ENCODE measurements at regions not wholly inside any gene's neighbourhood (a gene's known extent, or its start where the extent isn't known, plus 50 kb on each side); places are given as distances from the start of the nearest gene placed in this dataset.

- TF ChIP-seq CTCF (IDR thresholded peaks at IDR 0.05) (no peak), POLR2A (IDR thresholded peaks at IDR 0.05) (no peak)
- no peak for DNase-seq (ENCODE audit: low spot score in 2 of 2)
- WGBS, 2 donors, result 79 to 80% methylated on average over 4 of the region's 4 CpGs
- intact Hi-C loops (cut with DNase I; ENCODE audit: low total_unique reads), result no loop called here
- no peak overlapping the region for H3K4me3 ChIP-seq (ENCODE audit: low read depth, poor library complexity, severe bottlenecking)
Measured at GRCh38 chr1:217004776-217005436, 281.7 kb upstream of the ESRRG start.

- TF ChIP-seq POLR2A (IDR thresholded peaks at IDR 0.05) (no peak), CTCF (IDR thresholded peaks at IDR 0.05) (no peak)
- no peak for DNase-seq (ENCODE audit: low spot score in 2 of 2)
- no peak overlapping the region for H3K4me3 ChIP-seq (ENCODE audit: low read depth, poor library complexity, severe bottlenecking)
- intact Hi-C loops (cut with DNase I; ENCODE audit: low total_unique reads), result no loop called here
- 79 to 85% methylated on average over 1 of the region's 1 CpG for WGBS, 2 donors
Measured at GRCh38 chr1:217003355-217003754, 280.1 kb upstream of the ESRRG start.

DNA sequence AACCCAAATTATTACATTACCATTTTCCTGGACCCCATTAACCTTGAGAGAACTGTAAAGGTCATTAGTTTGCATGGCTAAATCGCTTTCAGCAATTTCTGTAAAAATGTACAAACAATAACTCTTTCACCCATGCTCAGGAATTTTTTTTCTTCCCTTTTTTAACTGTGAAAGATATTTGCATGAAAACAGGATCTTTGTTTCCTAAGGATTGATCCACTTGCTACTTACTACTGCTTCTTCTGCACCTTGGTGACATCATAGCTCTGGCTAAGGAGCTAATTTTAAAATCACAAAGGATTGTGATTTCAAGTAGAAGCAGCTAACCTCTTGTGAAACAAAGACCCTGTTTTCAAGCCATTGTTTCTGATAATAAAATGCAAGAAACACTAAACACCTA is 274.6 kb upstream of the ESRRG start:
- no peak for DNase-seq (ENCODE audit: low spot score in 2 of 2)
- H3K4me3 ChIP-seq (ENCODE audit: low read depth, poor library complexity, severe bottlenecking), result no peak overlapping the region
- intact Hi-C loops (cut with DNase I; ENCODE audit: low total_unique reads), result no loop called here
- TF ChIP-seq CTCF (IDR thresholded peaks at IDR 0.05) (no peak), POLR2A (IDR thresholded peaks at IDR 0.05) (no peak)
- 76 to 81% methylated on average over 1 of the region's 1 CpG for WGBS, 2 donors

DNA sequence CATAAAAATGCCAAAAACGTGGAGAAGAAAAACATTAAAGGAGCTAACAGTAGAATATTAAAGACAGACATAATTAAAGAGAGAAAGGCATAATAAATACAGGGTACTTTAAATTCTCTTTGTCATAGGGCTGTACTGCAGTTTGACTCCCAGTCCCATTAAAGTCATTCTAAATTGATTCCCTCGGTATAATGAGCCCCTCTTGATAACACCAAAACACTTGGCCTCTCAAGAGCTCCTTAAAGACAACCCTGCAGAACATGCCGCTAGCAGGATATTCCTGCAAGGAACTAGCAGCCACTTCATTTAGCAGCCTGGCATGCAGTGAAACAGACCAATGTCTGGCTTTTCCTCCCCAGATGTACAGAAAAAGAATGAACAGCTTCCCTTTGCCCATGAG is 273.8 kb upstream of the ESRRG start:
- intact Hi-C loops (cut with DNase I; ENCODE audit: low total_unique reads), result no loop called here
- 40 to 56% methylated on average over 3 of the region's 3 CpGs for WGBS, 2 donors
- TF ChIP-seq CTCF (IDR thresholded peaks at IDR 0.05) (no peak), POLR2A (IDR thresholded peaks at IDR 0.05) (no peak)
- no peak overlapping the region for H3K4me3 ChIP-seq (ENCODE audit: low read depth, poor library complexity, severe bottlenecking)
- DNase-seq (ENCODE audit: low spot score in 2 of 2), result no peak

DNA sequence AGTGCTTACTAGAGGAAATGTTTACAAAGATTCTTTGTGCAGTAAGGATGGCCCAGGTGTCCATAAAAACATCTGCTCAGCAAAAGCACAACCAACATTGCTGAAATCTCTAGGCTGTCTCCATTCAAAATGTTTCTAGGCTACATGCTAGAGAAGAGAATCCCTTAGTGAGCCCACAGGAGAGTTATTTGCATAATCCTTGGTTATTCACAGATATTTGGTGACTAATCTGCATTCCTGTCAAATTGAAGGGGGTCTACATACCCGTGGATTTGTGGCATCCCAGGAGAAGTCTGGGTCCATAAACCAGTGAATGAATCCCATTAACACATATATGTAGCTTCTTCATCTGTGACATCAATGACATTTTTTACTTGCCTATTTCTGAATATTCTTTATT is 261.3 kb upstream of the ESRRG start:
- no peak overlapping the region for H3K4me3 ChIP-seq (ENCODE audit: low read depth, poor library complexity, severe bottlenecking)
- intact Hi-C loops (cut with DNase I; ENCODE audit: low total_unique reads), result no loop called here
- WGBS, 2 donors, result 27 to 39% methylated on average over 1 of the region's 1 CpG
- DNase-seq (ENCODE audit: low spot score in 2 of 2), result no peak
- TF ChIP-seq CTCF (IDR thresholded peaks at IDR 0.05), result no peak
- TF ChIP-seq POLR2A (IDR thresholded peaks at IDR 0.05), result no peak

- no peak overlapping the region for H3K4me3 ChIP-seq (ENCODE audit: low read depth, poor library complexity, severe bottlenecking)
- intact Hi-C loops (cut with DNase I; ENCODE audit: low total_unique reads), result no loop called here
- no peak for DNase-seq (ENCODE audit: low spot score in 2 of 2)
- WGBS, 2 donors, result 77 to 80% methylated on average over 6 of the region's 6 CpGs
- TF ChIP-seq POLR2A (IDR thresholded peaks at IDR 0.05), result no peak
- no peak for TF ChIP-seq CTCF (IDR thresholded peaks at IDR 0.05)
Measured at GRCh38 chr1:216983823-216984222, 260.6 kb upstream of the ESRRG start.
